ENCODE measurements at regions not wholly inside any gene's neighbourhood (a gene's known extent, or its start where the extent isn't known, plus 50 kb on each side); places are given as distances from the start of the nearest gene placed in this dataset.

DNA sequence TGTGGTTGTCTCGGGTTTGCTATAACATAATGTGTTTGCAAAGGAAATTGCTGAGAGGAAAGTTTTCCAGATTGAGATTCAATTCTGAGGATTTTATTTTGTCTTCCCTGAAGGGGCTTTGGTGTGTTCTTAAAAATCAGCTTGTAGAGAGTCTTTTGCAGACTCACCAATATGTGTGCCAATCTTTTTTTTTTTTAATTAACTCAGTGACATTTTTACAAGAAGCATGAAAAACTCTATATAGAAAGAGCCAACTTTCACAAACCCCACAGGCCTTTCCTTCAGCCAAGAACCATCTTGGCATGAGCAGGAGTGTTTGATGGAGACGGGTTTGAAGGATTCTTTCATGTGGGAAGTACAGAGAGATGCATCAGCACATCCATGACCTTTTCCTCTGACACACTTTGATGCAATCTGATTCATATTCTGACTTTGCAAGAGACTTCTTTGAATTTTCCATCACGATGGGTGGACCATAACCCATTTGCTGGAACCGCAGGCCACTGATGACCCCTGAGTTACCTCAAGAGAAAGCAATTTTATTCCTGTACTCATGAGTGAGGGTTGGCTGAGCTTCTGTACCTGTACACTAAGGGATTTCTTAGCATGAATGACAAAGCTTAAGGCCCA is 892.6 kb downstream of the XPNPEP1 start:
- TF ChIP-seq, protein P1, sequence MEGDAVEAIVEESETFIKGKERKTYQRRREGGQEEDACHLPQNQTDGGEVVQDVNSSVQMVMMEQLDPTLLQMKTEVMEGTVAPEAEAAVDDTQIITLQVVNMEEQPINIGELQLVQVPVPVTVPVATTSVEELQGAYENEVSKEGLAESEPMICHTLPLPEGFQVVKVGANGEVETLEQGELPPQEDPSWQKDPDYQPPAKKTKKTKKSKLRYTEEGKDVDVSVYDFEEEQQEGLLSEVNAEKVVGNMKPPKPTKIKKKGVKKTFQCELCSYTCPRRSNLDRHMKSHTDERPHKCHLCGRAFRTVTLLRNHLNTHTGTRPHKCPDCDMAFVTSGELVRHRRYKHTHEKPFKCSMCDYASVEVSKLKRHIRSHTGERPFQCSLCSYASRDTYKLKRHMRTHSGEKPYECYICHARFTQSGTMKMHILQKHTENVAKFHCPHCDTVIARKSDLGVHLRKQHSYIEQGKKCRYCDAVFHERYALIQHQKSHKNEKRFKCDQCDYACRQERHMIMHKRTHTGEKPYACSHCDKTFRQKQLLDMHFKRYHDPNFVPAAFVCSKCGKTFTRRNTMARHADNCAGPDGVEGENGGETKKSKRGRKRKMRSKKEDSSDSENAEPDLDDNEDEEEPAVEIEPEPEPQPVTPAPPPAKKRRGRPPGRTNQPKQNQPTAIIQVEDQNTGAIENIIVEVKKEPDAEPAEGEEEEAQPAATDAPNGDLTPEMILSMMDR (conservative IDR thresholded peaks at IDR 0.05 in 1 of 2, IDR thresholded peaks at IDR 0.05 in 1 of 2; ENCODE audit: extremely low read depth in 1 of 2, insufficient read depth in 1 of 2, low read depth in 1 of 2, low read length in 2 of 2), result no peak
- no peak for TF ChIP-seq EZH2 (IDR thresholded peaks at IDR 0.05; ENCODE audit: borderline replicate concordance, low read length)
